ENCODE measurements at regions not wholly inside any gene's neighbourhood (a gene's known extent, or its start where the extent isn't known, plus 50 kb on each side); places are given as distances from the start of the nearest gene placed in this dataset.

DNA sequence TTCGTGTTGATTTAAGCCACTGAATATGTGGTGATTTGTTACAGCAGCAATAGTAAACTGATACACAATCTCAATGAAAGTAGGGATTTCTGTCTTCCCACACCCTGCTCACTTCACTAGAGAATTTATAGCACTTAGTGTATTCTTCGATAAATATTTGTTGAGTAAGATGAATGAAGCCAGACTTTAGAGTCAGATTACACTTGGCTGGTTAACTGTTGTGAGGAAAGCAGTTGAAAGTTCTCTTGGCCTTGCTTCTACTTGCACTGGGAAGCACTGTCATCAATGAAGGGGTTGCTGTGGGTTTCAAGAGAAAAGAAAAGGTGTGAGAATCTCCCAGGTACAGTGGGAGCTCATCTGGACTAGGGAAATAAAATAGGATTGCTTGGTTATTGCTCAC lies 82.1 kb upstream of the IGFBP3 start:
- H3K9me3 ChIP-seq = peaks cover 0 to 6% of the 10 kb centered on the region in 2 donors
- no peaks in the 10 kb centered on the region for H3K36me3 ChIP-seq
- H3K4me3 ChIP-seq = no peak overlapping the region
- H3K27me3 ChIP-seq = no peaks in the 10 kb centered on the region
- no peak for TF ChIP-seq POLR2A (IDR thresholded peaks at IDR 0.05)
- TF ChIP-seq, protein P1, sequence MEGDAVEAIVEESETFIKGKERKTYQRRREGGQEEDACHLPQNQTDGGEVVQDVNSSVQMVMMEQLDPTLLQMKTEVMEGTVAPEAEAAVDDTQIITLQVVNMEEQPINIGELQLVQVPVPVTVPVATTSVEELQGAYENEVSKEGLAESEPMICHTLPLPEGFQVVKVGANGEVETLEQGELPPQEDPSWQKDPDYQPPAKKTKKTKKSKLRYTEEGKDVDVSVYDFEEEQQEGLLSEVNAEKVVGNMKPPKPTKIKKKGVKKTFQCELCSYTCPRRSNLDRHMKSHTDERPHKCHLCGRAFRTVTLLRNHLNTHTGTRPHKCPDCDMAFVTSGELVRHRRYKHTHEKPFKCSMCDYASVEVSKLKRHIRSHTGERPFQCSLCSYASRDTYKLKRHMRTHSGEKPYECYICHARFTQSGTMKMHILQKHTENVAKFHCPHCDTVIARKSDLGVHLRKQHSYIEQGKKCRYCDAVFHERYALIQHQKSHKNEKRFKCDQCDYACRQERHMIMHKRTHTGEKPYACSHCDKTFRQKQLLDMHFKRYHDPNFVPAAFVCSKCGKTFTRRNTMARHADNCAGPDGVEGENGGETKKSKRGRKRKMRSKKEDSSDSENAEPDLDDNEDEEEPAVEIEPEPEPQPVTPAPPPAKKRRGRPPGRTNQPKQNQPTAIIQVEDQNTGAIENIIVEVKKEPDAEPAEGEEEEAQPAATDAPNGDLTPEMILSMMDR (IDR thresholded peaks at IDR 0.05) = no peak
- H3K4me1 ChIP-seq = no peaks in the 10 kb centered on the region
- H3K27ac ChIP-seq = no peak overlapping the region
- intact Hi-C loops (cut with DNase I; ENCODE audit: low total_unique reads) = no loop called here
- no peak for DNase-seq

DNA sequence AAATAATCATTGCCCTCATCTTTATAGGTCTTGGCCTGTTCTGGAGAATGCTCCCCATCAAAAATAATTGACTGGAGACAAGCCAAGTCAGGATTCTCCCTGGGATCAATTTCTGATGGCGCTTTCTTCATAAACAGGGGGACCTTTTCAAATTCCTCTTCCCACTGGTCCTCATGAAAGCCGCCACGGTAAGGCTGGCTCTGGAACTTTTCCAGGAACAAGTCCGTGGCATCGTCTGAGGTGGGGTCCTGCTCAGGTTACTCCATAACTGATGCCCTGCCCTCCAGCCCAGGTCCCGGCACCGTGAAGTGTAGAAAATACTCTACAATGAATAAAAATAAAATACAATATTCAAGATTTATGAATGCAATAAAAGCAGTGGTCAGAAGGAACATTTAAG lies 79.4 kb upstream of the IGFBP3 start:
- intact Hi-C loops (cut with DNase I; ENCODE audit: low total_unique reads) = no loop called here

DNA sequence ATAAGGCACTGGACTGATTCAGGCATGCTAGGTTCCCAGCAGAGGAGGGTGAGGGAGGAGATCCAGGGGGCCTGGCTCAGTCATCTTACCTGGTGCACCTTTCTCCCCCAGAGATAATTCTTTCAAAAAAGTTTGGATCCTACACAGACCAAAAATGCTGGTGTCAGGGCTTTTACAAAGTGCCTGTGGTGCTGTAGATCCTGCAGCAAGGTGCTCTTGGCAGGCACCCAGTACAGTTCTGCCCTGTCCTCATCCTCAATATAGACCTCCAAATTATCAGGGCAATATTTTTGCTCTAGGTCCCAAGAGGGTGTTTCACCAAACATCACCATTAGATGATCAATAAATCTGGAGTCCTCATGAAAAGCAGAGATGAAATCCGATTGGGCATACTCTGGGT lies 78.5 kb upstream of the IGFBP3 start:
- no peak for DNase-seq
- intact Hi-C loops (cut with DNase I; ENCODE audit: low total_unique reads) = no loop called here

More for the DNA sequence above, 79.4 kb upstream of the IGFBP3 start:
- Histone ChIP-seq H3K27ac (no peak overlapping the region), H3K27me3 (no peaks in the 10 kb centered on the region), H3K4me1 (no peaks in the 10 kb centered on the region), H3K9me3 (peaks cover 0 to 6% of the 10 kb centered on the region in 2 donors), H3K4me3 (no peak overlapping the region), H3K36me3 (no peaks in the 10 kb centered on the region)
- TF ChIP-seq, protein P1 (IDR thresholded peaks at IDR 0.05) = no peak
- TF ChIP-seq POLR2A (IDR thresholded peaks at IDR 0.05) = no peak
- DNase-seq = no peak

DNA sequence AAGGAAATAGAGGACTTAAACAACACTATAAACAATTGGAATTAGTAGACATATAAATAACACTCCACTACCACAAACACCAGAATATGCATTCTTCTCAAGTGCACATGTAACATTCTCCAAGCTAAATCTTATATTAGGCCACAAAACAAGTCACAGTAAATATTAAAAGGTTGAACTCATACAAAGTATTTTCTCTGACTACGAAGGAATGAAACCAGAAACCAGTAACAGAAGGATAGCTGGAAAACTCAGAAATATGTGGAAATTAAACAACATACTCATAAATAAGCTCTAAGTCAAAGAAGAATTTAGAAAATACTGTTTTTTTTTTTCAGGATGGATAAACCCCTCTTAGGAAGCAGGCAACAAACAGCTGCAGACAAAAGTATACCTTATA lies 77.4 kb upstream of the IGFBP3 start:
- Histone ChIP-seq H3K27me3 (no peaks in the 10 kb centered on the region), H3K27ac (peak overlapping the region in 1 of 2 donors; percentile 11), H3K4me1 (no peaks in the 10 kb centered on the region), H3K9me3 (peaks cover 0 to 6% of the 10 kb centered on the region in 2 donors), H3K4me3 (no peak overlapping the region), H3K36me3 (no peaks in the 10 kb centered on the region)
- DNase-seq = no peak
- TF ChIP-seq, protein P1 (IDR thresholded peaks at IDR 0.05) = no peak
- no peak for TF ChIP-seq POLR2A (IDR thresholded peaks at IDR 0.05)
- intact Hi-C loops (cut with DNase I; ENCODE audit: low total_unique reads) = no loop called here

More for the DNA sequence above, 78.5 kb upstream of the IGFBP3 start:
- TF ChIP-seq POLR2A (IDR thresholded peaks at IDR 0.05) = no peak
- TF ChIP-seq, protein P1 (IDR thresholded peaks at IDR 0.05) = no peak
- no peaks in the 10 kb centered on the region for H3K27me3 ChIP-seq
- no peaks in the 10 kb centered on the region for H3K4me1 ChIP-seq
- peaks cover 0 to 6% of the 10 kb centered on the region in 2 donors for H3K9me3 ChIP-seq
- H3K27ac ChIP-seq = peak overlapping the region; percentile 23 to 46
- no peaks in the 10 kb centered on the region for H3K36me3 ChIP-seq
- no peak overlapping the region for H3K4me3 ChIP-seq

DNA sequence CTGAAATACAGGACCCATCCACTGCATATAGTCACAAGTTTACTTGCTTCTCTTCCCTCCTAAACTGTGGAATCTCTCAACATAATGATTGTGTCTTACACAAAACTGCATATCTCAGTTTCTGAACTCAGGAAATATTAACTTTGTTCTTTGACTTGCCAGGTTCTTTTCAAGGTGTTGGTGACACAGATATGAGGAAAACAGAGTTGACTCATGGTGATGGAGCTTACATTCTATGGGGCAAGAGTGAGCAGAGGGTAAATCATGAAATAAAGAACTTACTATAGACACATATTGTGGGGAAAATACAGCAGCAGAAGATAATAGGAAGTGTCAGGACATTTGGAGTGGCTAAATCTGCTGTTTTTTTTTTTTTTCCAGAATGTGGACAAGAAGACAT lies 72.5 kb upstream of the IGFBP3 start:
- H3K27ac ChIP-seq = peak overlapping the region in 1 of 2 donors; percentile 41
- no peaks in the 10 kb centered on the region for H3K4me1 ChIP-seq
- H3K36me3 ChIP-seq = no peaks in the 10 kb centered on the region
- no peaks in the 10 kb centered on the region for H3K27me3 ChIP-seq
- no peak for DNase-seq
- H3K9me3 ChIP-seq = no peaks in the 10 kb centered on the region
- no peak overlapping the region for H3K4me3 ChIP-seq
- TF ChIP-seq POLR2A (IDR thresholded peaks at IDR 0.05) = no peak
- intact Hi-C loops (cut with DNase I; ENCODE audit: low total_unique reads) = no loop called here

DNA sequence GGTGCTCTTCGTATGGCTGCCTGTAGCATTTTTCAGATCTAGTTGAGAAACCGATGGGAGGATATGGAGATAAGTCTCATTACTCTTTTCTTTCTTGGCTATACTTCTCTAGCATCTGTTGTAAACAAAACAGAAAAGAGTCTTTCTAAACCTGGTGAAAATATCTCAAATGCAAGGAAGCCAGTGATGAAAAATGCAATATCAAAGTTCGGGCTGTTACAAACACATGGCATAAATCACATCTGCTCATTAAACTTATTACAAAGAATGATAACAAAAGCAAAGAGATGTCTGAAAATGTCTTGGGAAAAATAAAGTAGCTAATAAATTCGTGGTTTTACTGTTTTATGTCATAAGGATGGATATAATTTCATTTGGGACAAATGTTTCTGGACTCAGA lies 71.8 kb upstream of the IGFBP3 start:
- no peak overlapping the region for H3K4me3 ChIP-seq
- no peaks in the 10 kb centered on the region for H3K9me3 ChIP-seq
- H3K4me1 ChIP-seq = no peaks in the 10 kb centered on the region
- H3K27me3 ChIP-seq = no peaks in the 10 kb centered on the region
- no peak for DNase-seq
- peak overlapping the region; percentile 27 to 41 for H3K27ac ChIP-seq
- intact Hi-C loops (cut with DNase I; ENCODE audit: low total_unique reads) = no loop called here
- no peak for TF ChIP-seq POLR2A (IDR thresholded peaks at IDR 0.05)
- TF ChIP-seq, protein P1 (IDR thresholded peaks at IDR 0.05) = no peak
- no peaks in the 10 kb centered on the region for H3K36me3 ChIP-seq
